Neural crest cell (in vitro differentiated cells): ENCODE measurements at regions not wholly inside any gene's neighbourhood (a gene's known extent, or its start where the extent isn't known, plus 50 kb on each side); places are given as distances from the start of the nearest gene placed in this dataset.

Experiments used
- DNase-seq: peaks from one replicate; pipeline ENCODE4 v3.0.0; 2021; ENCODE audit warnings: low read depth, mixed read lengths, low spot score
- H3K27ac Mint-ChIP-seq: one replicate; pipeline ENCODE4 v1.8.0; 2021; ENCODE audit warnings: mild to moderate bottlenecking, mixed read lengths; ENCODE audit not compliant: unreplicated experiment
- H3K27me3 Mint-ChIP-seq: 2 replicates; pipeline ENCODE4 v1.8.0; 2021; ENCODE audit warnings: low read depth, mild to moderate bottlenecking, mixed read lengths
- H3K36me3 Mint-ChIP-seq: 2 replicates; pipeline ENCODE4 v1.8.0; 2021; ENCODE audit warnings: low read depth, mild to moderate bottlenecking, mixed read lengths
- H3K4me1 Mint-ChIP-seq: 2 replicates; pipeline ENCODE4 v1.8.0; 2021; ENCODE audit warnings: mixed read lengths
- H3K4me3 Mint-ChIP-seq: one replicate; pipeline ENCODE4 v1.8.0; 2021; ENCODE audit warnings: mild to moderate bottlenecking, mixed read lengths
- H3K9me3 Mint-ChIP-seq: 2 replicates; pipeline ENCODE4 v1.8.0; 2021; ENCODE audit warnings: mixed read lengths
- TF ChIP-seq, protein P1 (sequence below): fragments of 200-600 bp; sonication (generic); conservative IDR thresholded peaks from 2 replicates; pipeline ENCODE4 v1.5.0; 2021; ENCODE audit warnings: antibody characterized with exemption, mild to moderate bottlenecking

DNA sequence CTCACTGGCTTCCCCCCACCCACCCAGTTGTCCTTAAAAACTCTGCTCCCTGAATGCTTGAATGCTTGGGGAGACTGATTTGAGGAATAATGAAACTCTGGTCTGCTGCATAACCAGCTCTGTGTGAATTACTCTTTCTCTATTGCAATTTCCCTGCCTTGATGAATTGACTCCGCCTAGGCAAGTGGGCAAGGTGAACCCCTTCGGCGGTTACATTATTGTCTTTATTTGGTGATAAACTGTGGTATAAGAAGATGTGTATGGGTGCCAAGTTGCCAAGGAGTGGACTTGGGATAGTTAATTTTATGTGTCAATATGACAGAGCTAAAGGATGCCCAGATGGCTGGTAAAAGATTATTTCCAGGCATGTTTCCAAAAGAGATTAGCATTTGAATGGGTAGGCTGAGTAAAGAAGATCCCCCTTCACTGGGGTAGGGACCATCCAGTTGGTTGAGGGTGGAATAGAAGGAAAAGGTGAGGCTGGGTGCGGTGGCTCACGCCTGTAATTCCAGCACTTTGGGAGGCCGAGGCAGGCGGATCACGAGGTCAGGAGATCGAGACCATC lies 98.5 kb upstream of the HAAO start:
- Mint-ChIP-seq H3K36me3 (no peaks in the 10 kb centered on the region), H3K4me1 (no peaks in the 10 kb centered on the region), H3K27ac (no peak overlapping the region), H3K9me3 (peaks cover 13% of the 10 kb centered on the region), H3K27me3 (no peaks in the 10 kb centered on the region), H3K4me3 (no peak overlapping the region)
- no peak for DNase-seq
- TF ChIP-seq, protein P1, sequence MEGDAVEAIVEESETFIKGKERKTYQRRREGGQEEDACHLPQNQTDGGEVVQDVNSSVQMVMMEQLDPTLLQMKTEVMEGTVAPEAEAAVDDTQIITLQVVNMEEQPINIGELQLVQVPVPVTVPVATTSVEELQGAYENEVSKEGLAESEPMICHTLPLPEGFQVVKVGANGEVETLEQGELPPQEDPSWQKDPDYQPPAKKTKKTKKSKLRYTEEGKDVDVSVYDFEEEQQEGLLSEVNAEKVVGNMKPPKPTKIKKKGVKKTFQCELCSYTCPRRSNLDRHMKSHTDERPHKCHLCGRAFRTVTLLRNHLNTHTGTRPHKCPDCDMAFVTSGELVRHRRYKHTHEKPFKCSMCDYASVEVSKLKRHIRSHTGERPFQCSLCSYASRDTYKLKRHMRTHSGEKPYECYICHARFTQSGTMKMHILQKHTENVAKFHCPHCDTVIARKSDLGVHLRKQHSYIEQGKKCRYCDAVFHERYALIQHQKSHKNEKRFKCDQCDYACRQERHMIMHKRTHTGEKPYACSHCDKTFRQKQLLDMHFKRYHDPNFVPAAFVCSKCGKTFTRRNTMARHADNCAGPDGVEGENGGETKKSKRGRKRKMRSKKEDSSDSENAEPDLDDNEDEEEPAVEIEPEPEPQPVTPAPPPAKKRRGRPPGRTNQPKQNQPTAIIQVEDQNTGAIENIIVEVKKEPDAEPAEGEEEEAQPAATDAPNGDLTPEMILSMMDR = no peak

DNA sequence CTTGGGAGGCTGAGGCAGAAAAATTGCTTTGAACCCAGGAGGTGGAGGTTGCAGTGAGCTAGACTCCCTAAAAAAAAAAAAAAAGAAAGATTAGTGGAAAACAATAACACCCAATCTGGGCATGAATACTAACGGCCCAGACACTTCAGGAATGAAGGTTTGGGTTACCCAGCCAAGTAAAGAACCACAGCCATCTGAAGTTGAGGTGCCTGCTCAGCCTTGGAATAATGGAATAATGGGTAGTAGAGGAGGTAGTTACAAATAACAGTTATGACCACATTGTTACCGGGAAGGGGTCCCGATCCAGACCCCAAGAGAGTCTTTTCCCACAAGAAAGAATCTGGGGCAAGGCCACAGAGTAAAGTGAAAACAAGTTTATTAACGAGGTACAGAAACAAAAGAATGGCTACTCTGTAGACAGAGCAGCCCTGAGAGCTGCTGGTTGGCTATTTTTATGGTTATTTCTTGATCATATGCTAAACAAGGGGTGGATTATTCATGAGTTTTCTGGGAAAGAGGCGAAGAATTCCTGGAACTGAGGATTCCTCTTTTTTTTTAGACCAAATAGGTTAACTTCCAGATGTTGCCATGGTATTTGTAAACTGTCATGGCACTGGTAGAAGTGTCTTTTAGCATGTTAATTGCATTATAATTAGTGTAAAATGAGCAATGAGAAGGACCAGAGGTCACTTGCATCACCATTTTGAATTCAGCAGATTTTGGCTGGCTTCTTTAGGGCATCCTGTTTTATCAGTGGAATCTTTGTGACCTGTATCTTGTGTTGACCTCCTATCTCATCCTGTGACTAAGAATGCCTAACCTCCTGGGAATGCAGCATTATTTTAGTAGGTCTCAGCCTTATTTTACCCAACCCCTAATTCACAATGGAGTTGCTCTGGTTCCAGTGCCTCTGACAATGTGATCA lies 96.2 kb upstream of the HAAO start:
- Mint-ChIP-seq H3K4me3 (no peak overlapping the region), H3K27ac (no peak overlapping the region), H3K27me3 (no peaks in the 10 kb centered on the region), H3K9me3 (peaks cover 13% of the 10 kb centered on the region), H3K36me3 (no peaks in the 10 kb centered on the region), H3K4me1 (no peaks in the 10 kb centered on the region)
- TF ChIP-seq, protein P1 = no peak
- no peak for DNase-seq

DNA sequence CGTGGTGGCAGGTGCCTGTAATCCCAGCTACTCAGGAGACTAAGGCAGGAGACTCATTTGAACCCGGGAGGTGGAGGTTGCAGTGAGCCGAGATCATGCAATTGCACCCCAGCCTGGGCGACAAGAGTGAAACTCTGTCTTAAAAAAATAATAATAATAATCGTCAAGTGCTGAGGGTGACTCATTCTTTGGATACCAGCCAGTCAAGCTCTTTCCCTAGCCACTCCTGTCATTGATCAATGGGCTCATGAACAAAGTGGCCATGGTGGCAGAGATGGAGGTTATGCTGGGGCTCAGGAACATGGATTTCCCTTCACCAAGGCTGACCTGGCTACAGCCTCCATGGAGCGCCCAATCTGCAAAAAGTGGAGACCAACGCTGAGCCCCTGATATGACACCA lies 94.5 kb upstream of the HAAO start:
- H3K36me3 Mint-ChIP-seq = no peaks in the 10 kb centered on the region
- H3K4me1 Mint-ChIP-seq = no peaks in the 10 kb centered on the region
- H3K27me3 Mint-ChIP-seq = no peaks in the 10 kb centered on the region
- DNase-seq = no peak
- H3K27ac Mint-ChIP-seq = no peak overlapping the region
- peaks cover 15% of the 10 kb centered on the region for H3K9me3 Mint-ChIP-seq
- no peak overlapping the region for H3K4me3 Mint-ChIP-seq
- TF ChIP-seq, protein P1 = no peak

DNA sequence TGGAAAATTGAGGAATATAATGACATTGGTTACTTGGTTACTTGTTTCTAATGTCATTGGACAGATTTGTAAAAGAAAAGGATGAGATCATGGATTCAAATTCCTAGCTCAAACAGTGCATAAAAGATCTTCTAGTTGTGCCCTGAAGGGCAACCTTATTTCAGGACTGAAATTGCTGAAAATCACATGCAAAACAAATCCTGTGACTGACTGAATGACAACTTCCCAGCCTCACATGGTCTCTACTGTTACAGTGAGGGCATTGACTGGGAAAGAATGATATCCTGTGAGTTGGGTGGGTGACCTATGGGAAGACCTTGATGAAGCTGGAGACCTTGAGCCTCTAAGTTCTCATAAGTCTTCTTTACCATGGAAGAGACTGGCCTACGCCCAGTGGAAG lies 90.4 kb upstream of the HAAO start:
- H3K36me3 Mint-ChIP-seq = no peaks in the 10 kb centered on the region
- no peak for DNase-seq
- no peaks in the 10 kb centered on the region for H3K27me3 Mint-ChIP-seq

DNA sequence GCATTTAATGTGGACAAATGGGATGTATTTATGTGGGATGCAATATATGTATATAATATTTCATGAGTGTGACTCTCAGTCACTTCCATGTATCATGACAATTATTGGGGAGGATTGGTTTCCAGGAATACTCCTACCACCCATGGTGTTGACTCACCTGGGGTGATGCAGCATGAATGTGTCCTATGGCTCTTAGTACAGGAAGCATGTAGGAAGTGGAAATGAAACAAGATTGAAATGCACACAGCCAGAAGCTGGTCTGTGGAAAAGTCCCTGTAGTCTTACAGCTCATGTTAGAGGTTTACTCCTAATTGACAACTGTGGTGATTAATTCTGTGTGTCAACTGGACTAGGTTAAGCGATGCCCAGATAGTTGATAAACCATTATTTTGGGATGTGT lies 89.3 kb upstream of the HAAO start:
- no peaks in the 10 kb centered on the region for H3K4me1 Mint-ChIP-seq
- peaks cover 2% of the 10 kb centered on the region for H3K9me3 Mint-ChIP-seq
- TF ChIP-seq, protein P1 = no peak
- no peak overlapping the region for H3K4me3 Mint-ChIP-seq
- H3K27ac Mint-ChIP-seq = no peak overlapping the region
- H3K27me3 Mint-ChIP-seq = no peaks in the 10 kb centered on the region
- no peaks in the 10 kb centered on the region for H3K36me3 Mint-ChIP-seq
- DNase-seq = no peak

More for the DNA sequence above, 90.4 kb upstream of the HAAO start:
- Mint-ChIP-seq H3K9me3 (peaks cover 2% of the 10 kb centered on the region), H3K4me1 (no peaks in the 10 kb centered on the region), H3K27ac (no peak overlapping the region), H3K4me3 (no peak overlapping the region)
- TF ChIP-seq, protein P1 = no peak
